ENCODE measurements at regions not wholly inside any gene's neighbourhood (a gene's known extent, or its start where the extent isn't known, plus 50 kb on each side); places are given as distances from the start of the nearest gene placed in this dataset.

GRCh38 chr17:77034677-77035424 is 105.9 kb upstream of the SEC14L1 start:
- Histone ChIP-seq H3K36me3 (ENCODE audit: insufficient read depth, low read length) (no peaks in the 10 kb centered on the region), H3K4me1 (ENCODE audit: low read length) (peaks cover 40% of the 10 kb centered on the region), H3K9ac (ENCODE audit: low read length) (no peak overlapping the region), H3K4me3 (ENCODE audit: low read length) (no peak overlapping the region), H3K27ac (ENCODE audit: low read length) (no peak overlapping the region), H3K27me3 (ENCODE audit: low read length) (no peaks in the 10 kb centered on the region), H3K9me2 (replicated peaks; ENCODE audit: insufficient read depth, low read length) (no peaks in the 10 kb centered on the region), H3K79me2 (ENCODE audit: low read length) (no peaks in the 10 kb centered on the region), H3K4me2 (ENCODE audit: low read depth, low read length, poor library complexity, severe bottlenecking) (peak overlapping the region; percentile 35), H4K20me1 (ENCODE audit: insufficient read depth, low read depth, low read length) (no peaks in the 10 kb centered on the region), H3K9me3 (ENCODE audit: low read length) (0 out of 2 replicates have a peak, but pooled peaks cover 3% of the 10 kb centered on the region), H2AFZ (ENCODE audit: low read length) (no peak overlapping the region; the same call in 1 of the 2 replicates)
- no peak for DNase-seq

GRCh38 chr17:77035526-77035925 is 105.2 kb upstream of the SEC14L1 start:
- H3K9me3 ChIP-seq (ENCODE audit: low read length): 0 out of 2 replicates have a peak, but pooled peaks cover 3% of the 10 kb centered on the region
- no peaks in the 10 kb centered on the region for H3K36me3 ChIP-seq (ENCODE audit: insufficient read depth, low read length)
- H3K9me2 ChIP-seq (replicated peaks; ENCODE audit: insufficient read depth, low read length): no peaks in the 10 kb centered on the region
- H3K9ac ChIP-seq (ENCODE audit: low read length): no peak overlapping the region
- no peaks in the 10 kb centered on the region for H3K27me3 ChIP-seq (ENCODE audit: low read length)
- no peak overlapping the region for H3K4me2 ChIP-seq (ENCODE audit: low read depth, low read length, poor library complexity, severe bottlenecking)
- no peak overlapping the region for H3K4me3 ChIP-seq (ENCODE audit: low read length)
- no peaks in the 10 kb centered on the region for H3K79me2 ChIP-seq (ENCODE audit: low read length)
- peaks cover 40% of the 10 kb centered on the region for H3K4me1 ChIP-seq (ENCODE audit: low read length)
- H2AFZ ChIP-seq (ENCODE audit: low read length): no peak overlapping the region
- no peaks in the 10 kb centered on the region for H4K20me1 ChIP-seq (ENCODE audit: insufficient read depth, low read depth, low read length)
- H3K27ac ChIP-seq (ENCODE audit: low read length): no peak overlapping the region
- DNase-seq: no peak

GRCh38 chr17:77036136-77036840 is 104.5 kb upstream of the SEC14L1 start:
- no peak overlapping the region for H2AFZ ChIP-seq (ENCODE audit: low read length)
- H3K4me2 ChIP-seq (ENCODE audit: low read depth, low read length, poor library complexity, severe bottlenecking): peak overlapping the region; percentile 74
- H3K9me2 ChIP-seq (replicated peaks; ENCODE audit: insufficient read depth, low read length): no peaks in the 10 kb centered on the region
- no peak overlapping the region; the same call in 1 of the 2 replicates for H3K4me3 ChIP-seq (ENCODE audit: low read length)
- no peaks in the 10 kb centered on the region for H4K20me1 ChIP-seq (ENCODE audit: insufficient read depth, low read depth, low read length)
- no peak overlapping the region for H3K27ac ChIP-seq (ENCODE audit: low read length)
- no peak for DNase-seq
- 0 out of 2 replicates have a peak, but pooled peaks cover 3% of the 10 kb centered on the region for H3K9me3 ChIP-seq (ENCODE audit: low read length)
- H3K9ac ChIP-seq (ENCODE audit: low read length): no peak overlapping the region
- H3K36me3 ChIP-seq (ENCODE audit: insufficient read depth, low read length): no peaks in the 10 kb centered on the region
- no peaks in the 10 kb centered on the region for H3K27me3 ChIP-seq (ENCODE audit: low read length)
- no peaks in the 10 kb centered on the region for H3K79me2 ChIP-seq (ENCODE audit: low read length)
- H3K4me1 ChIP-seq (ENCODE audit: low read length): peaks cover 40% of the 10 kb centered on the region

- Histone ChIP-seq H3K4me3 (ENCODE audit: low read length) (peak overlapping the region; percentile 45), H3K79me2 (ENCODE audit: low read length) (no peaks in the 10 kb centered on the region), H3K27me3 (ENCODE audit: low read length) (no peaks in the 10 kb centered on the region), H2AFZ (ENCODE audit: low read length) (no peak overlapping the region), H3K9me2 (replicated peaks; ENCODE audit: insufficient read depth, low read length) (no peaks in the 10 kb centered on the region), H3K9ac (ENCODE audit: low read length) (peak overlapping the region; percentile 37), H3K4me1 (ENCODE audit: low read length) (peaks cover 40% of the 10 kb centered on the region), H3K9me3 (ENCODE audit: low read length) (0 out of 2 replicates have a peak, but pooled peaks cover 2% of the 10 kb centered on the region), H3K27ac (ENCODE audit: low read length) (no peak overlapping the region), H3K4me2 (ENCODE audit: low read depth, low read length, poor library complexity, severe bottlenecking) (peak overlapping the region; percentile 74), H4K20me1 (ENCODE audit: insufficient read depth, low read depth, low read length) (no peaks in the 10 kb centered on the region), H3K36me3 (ENCODE audit: insufficient read depth, low read length) (no peaks in the 10 kb centered on the region)
- DNase-seq: peak; percentile 85
These were observed 103.9 kb upstream of the SEC14L1 start for GRCh38 chr17:77036841-77037381.

GRCh38 chr17:77037943-77038342 is 102.8 kb upstream of the SEC14L1 start:
- no peaks in the 10 kb centered on the region for H3K27me3 ChIP-seq (ENCODE audit: low read length)
- DNase-seq: no peak
- H4K20me1 ChIP-seq (ENCODE audit: insufficient read depth, low read depth, low read length): no peaks in the 10 kb centered on the region
- H3K36me3 ChIP-seq (ENCODE audit: insufficient read depth, low read length): no peaks in the 10 kb centered on the region
- no peak overlapping the region for H3K4me3 ChIP-seq (ENCODE audit: low read length)
- H3K9me3 ChIP-seq (ENCODE audit: low read length): no peaks in the 10 kb centered on the region
- H2AFZ ChIP-seq (ENCODE audit: low read length): no peak overlapping the region
- no peak overlapping the region for H3K27ac ChIP-seq (ENCODE audit: low read length)
- peaks cover 40% of the 10 kb centered on the region for H3K4me1 ChIP-seq (ENCODE audit: low read length)
- no peak overlapping the region for H3K4me2 ChIP-seq (ENCODE audit: low read depth, low read length, poor library complexity, severe bottlenecking)
- no peaks in the 10 kb centered on the region for H3K9me2 ChIP-seq (replicated peaks; ENCODE audit: insufficient read depth, low read length)
- H3K9ac ChIP-seq (ENCODE audit: low read length): no peak overlapping the region
- no peaks in the 10 kb centered on the region for H3K79me2 ChIP-seq (ENCODE audit: low read length)

GRCh38 chr17:77038884-77039555 is 101.7 kb upstream of the SEC14L1 start:
- H3K4me1 ChIP-seq (ENCODE audit: low read length): peaks cover 39% of the 10 kb centered on the region
- H2AFZ ChIP-seq (ENCODE audit: low read length): no peak overlapping the region
- H3K9ac ChIP-seq (ENCODE audit: low read length): no peak overlapping the region
- no peaks in the 10 kb centered on the region for H3K79me2 ChIP-seq (ENCODE audit: low read length)
- no peak overlapping the region for H3K4me2 ChIP-seq (ENCODE audit: low read depth, low read length, poor library complexity, severe bottlenecking)
- H3K9me2 ChIP-seq (replicated peaks; ENCODE audit: insufficient read depth, low read length): no peaks in the 10 kb centered on the region
- no peaks in the 10 kb centered on the region for H3K9me3 ChIP-seq (ENCODE audit: low read length)
- H4K20me1 ChIP-seq (ENCODE audit: insufficient read depth, low read depth, low read length): no peaks in the 10 kb centered on the region
- H3K27ac ChIP-seq (ENCODE audit: low read length): no peak overlapping the region
- H3K27me3 ChIP-seq (ENCODE audit: low read length): no peaks in the 10 kb centered on the region
- H3K4me3 ChIP-seq (ENCODE audit: low read length): no peak overlapping the region
- H3K36me3 ChIP-seq (ENCODE audit: insufficient read depth, low read length): no peaks in the 10 kb centered on the region
- no peak for DNase-seq

- no peak overlapping the region for H3K27ac ChIP-seq (ENCODE audit: low read length)
- no peaks in the 10 kb centered on the region for H3K79me2 ChIP-seq (ENCODE audit: low read length)
- H3K9me2 ChIP-seq (replicated peaks; ENCODE audit: insufficient read depth, low read length): no peaks in the 10 kb centered on the region
- no peak overlapping the region for H2AFZ ChIP-seq (ENCODE audit: low read length)
- H4K20me1 ChIP-seq (ENCODE audit: insufficient read depth, low read depth, low read length): no peaks in the 10 kb centered on the region
- no peaks in the 10 kb centered on the region for H3K9me3 ChIP-seq (ENCODE audit: low read length)
- H3K36me3 ChIP-seq (ENCODE audit: insufficient read depth, low read length): no peaks in the 10 kb centered on the region
- DNase-seq: no peak
- peaks cover 4% of the 10 kb centered on the region for H3K4me1 ChIP-seq (ENCODE audit: low read length)
- H3K27me3 ChIP-seq (ENCODE audit: low read length): no peaks in the 10 kb centered on the region
- H3K4me3 ChIP-seq (ENCODE audit: low read length): no peak overlapping the region
- H3K9ac ChIP-seq (ENCODE audit: low read length): no peak overlapping the region
- H3K4me2 ChIP-seq (ENCODE audit: low read depth, low read length, poor library complexity, severe bottlenecking): no peak overlapping the region
These were observed 98.1 kb upstream of the SEC14L1 start for GRCh38 chr17:77042476-77043231.
